RWPE2 (cell line): ENCODE measurements at regions not wholly inside any gene's neighbourhood (a gene's known extent, or its start where the extent isn't known, plus 50 kb on each side); places are given as distances from the start of the nearest gene placed in this dataset.
A peak's percentile ranks its signal among the peaks of the same experiment; 100 is the strongest.

Experiments
- ATAC-seq: fragments of 200-7000 bp; cut with Tn5 transposase; 3 replicates; pipeline ENCODE4 v1.9.1; 2021; ENCODE audit warnings: low read depth
- DNase-seq: peaks from one replicate; pipeline ENCODE4 v3.0.0-alpha.2; 2020; ENCODE audit warnings: low spot score
- H3K27ac ChIP-seq: fragments of 450-650 bp; 2 replicates; pipeline ENCODE4 v1.5.1; 2017; ENCODE audit warnings: mild to moderate bottlenecking; ENCODE audit not compliant: poor library complexity, severe bottlenecking
- H3K27me3 ChIP-seq: fragments of 250-450 bp; sonication (Bioruptor Pico); 2 replicates; pipeline ENCODE4 v1.5.1; 2021; ENCODE audit warnings: mild to moderate bottlenecking, moderate library complexity; ENCODE audit not compliant: insufficient read depth, poor library complexity, severe bottlenecking
- H3K36me3 ChIP-seq: fragments of 250-450 bp; sonication (Bioruptor Pico); 2 replicates; pipeline ENCODE4 v1.5.1; 2020; ENCODE audit warnings: low read depth, mild to moderate bottlenecking, moderate library complexity
- H3K4me1 ChIP-seq: fragments of 250-450 bp; sonication (Bioruptor Pico); 2 replicates; pipeline ENCODE4 v1.5.1; 2021; ENCODE audit warnings: mild to moderate bottlenecking, moderate library complexity; ENCODE audit not compliant: insufficient read depth, poor library complexity, severe bottlenecking
- H3K4me3 ChIP-seq: fragments of 250-450 bp; sonication (Bioruptor Pico); 2 replicates; pipeline ENCODE4 v1.5.1; 2021; ENCODE audit warnings: mild to moderate bottlenecking, moderate library complexity; ENCODE audit not compliant: severe bottlenecking
- H3K9me3 ChIP-seq: fragments of 250-450 bp; sonication (Bioruptor Pico); 2 replicates; pipeline ENCODE4 v1.5.1; 2021; ENCODE audit warnings: mild to moderate bottlenecking, moderate library complexity; ENCODE audit not compliant: severe bottlenecking
- CTCF ChIP-seq: fragments of 450-650 bp; IDR thresholded peaks from one replicate; pipeline ENCODE4 v1.5.1; 2017; ENCODE audit warnings: mild to moderate bottlenecking, moderate library complexity; ENCODE audit not compliant: poor library complexity, severe bottlenecking

GRCh38 chr13:74715718-74716117 is 581.5 kb upstream of the KLF12 start:
- H3K4me1 ChIP-seq = no peaks in the 10 kb centered on the region
- H3K27ac ChIP-seq = no peak overlapping the region
- H3K9me3 ChIP-seq = no peaks in the 10 kb centered on the region
- ATAC-seq (0 out of 3 replicates have a peak, but pooled peaks have one; percentile 41), DNase-seq (no peak)
- H3K36me3 ChIP-seq = no peaks in the 10 kb centered on the region
- no peaks in the 10 kb centered on the region for H3K27me3 ChIP-seq
- H3K4me3 ChIP-seq = no peak overlapping the region
- TF ChIP-seq CTCF = no peak

- DNase-seq = no peak
- H3K4me3 ChIP-seq = no peak overlapping the region
- no peak for TF ChIP-seq CTCF
- ATAC-seq = no peak
- no peaks in the 10 kb centered on the region for H3K9me3 ChIP-seq
- H3K27me3 ChIP-seq = no peaks in the 10 kb centered on the region
- H3K27ac ChIP-seq = no peak overlapping the region
- peaks cover 8% of the 10 kb centered on the region for H3K4me1 ChIP-seq
- H3K36me3 ChIP-seq = no peaks in the 10 kb centered on the region
These were observed 575.8 kb upstream of the KLF12 start for GRCh38 chr13:74710006-74710405.

- ATAC-seq (no peak), DNase-seq (no peak)
- Histone ChIP-seq H3K36me3 (no peaks in the 10 kb centered on the region), H3K4me1 (peaks cover 8% of the 10 kb centered on the region), H3K4me3 (no peak overlapping the region), H3K27me3 (no peaks in the 10 kb centered on the region), H3K27ac (no peak overlapping the region), H3K9me3 (no peaks in the 10 kb centered on the region)
- no peak for TF ChIP-seq CTCF
These were observed 575.0 kb upstream of the KLF12 start for GRCh38 chr13:74709226-74709625.

- DNase-seq (no peak), ATAC-seq (no peak)
- H3K27ac ChIP-seq = no peak overlapping the region
- no peak for TF ChIP-seq CTCF
- peaks cover 8% of the 10 kb centered on the region for H3K4me1 ChIP-seq
- no peaks in the 10 kb centered on the region for H3K9me3 ChIP-seq
- H3K27me3 ChIP-seq = no peaks in the 10 kb centered on the region
- no peak overlapping the region for H3K4me3 ChIP-seq
- H3K36me3 ChIP-seq = no peaks in the 10 kb centered on the region
These were observed 574.4 kb upstream of the KLF12 start for GRCh38 chr13:74708629-74709028.

GRCh38 chr13:74707291-74707690 is 573.1 kb upstream of the KLF12 start:
- Histone ChIP-seq H3K4me3 (no peak overlapping the region), H3K9me3 (no peaks in the 10 kb centered on the region), H3K27me3 (no peaks in the 10 kb centered on the region), H3K36me3 (no peaks in the 10 kb centered on the region), H3K4me1 (peaks cover 8% of the 10 kb centered on the region), H3K27ac (no peak overlapping the region)
- DNase-seq (no peak), ATAC-seq (no peak)
- TF ChIP-seq CTCF = no peak
